Upper lobe of left lung (tissue), 6 donors: ENCODE measurements at regions not wholly inside any gene's neighbourhood (a gene's known extent, or its start where the extent isn't known, plus 50 kb on each side); places are given as distances from the start of the nearest gene placed in this dataset.

Experiments used
- ATAC-seq, 2 donors: fragments of 200-7000 bp; cut with Tn5 transposase; one replicate each; pipeline ENCODE4 v1.9.1; 2022; ENCODE audit warnings: mild to moderate bottlenecking in 2 of 2, moderate library complexity in 2 of 2; ENCODE audit not compliant: low FRiP score in 2 of 2
- DNase-seq, 2 donors: peaks; one replicate each; pipeline ENCODE4 v3.0.0-alpha.2; 2019 to 2020
- H3K27ac ChIP-seq, 4 donors: fragments of 200-600 bp; sonication (generic); one replicate each; pipeline ENCODE4 v1.5.1; 2016 to 2019
- H3K27me3 ChIP-seq, 4 donors: fragments of 200-600 bp; sonication (generic); one replicate each; pipeline ENCODE4 v1.5.1; 2017 to 2019
- H3K36me3 ChIP-seq, 4 donors: fragments of 200-600 bp; sonication (generic); one replicate each; pipeline ENCODE4 v1.5.1; 2016 to 2019
- H3K4me1 ChIP-seq, 4 donors: fragments of 200-600 bp; sonication (generic); one replicate each; pipeline ENCODE4 v1.5.1; 2018 to 2019
- H3K4me3 ChIP-seq, 4 donors: fragments of 200-600 bp; sonication (generic); one replicate each; pipeline ENCODE4 v1.5.1; 2017 to 2019; ENCODE audit warnings: mild to moderate bottlenecking in 2 of 4, moderate library complexity in 1 of 4
- H3K9me3 ChIP-seq, 4 donors: fragments of 200-600 bp; sonication (generic); one replicate each; pipeline ENCODE4 v1.5.1; 2018 to 2019
- CTCF ChIP-seq, 6 experiments: fragments of 450-650 bp in 4 of 6; fragments of 200-600 bp in 2 of 6; sonication (generic) in 2 of 6; IDR thresholded peaks; one replicate each; pipeline ENCODE4 v1.5.1; 2016 to 2019; ENCODE audit warnings: antibody characterized with exemption in 6 of 6
- EP300 ChIP-seq, 4 donors: sonication (generic); formaldehyde crosslinking; IDR thresholded peaks; one replicate each; pipeline ENCODE4 v1.5.1; 2017; ENCODE audit warnings: antibody characterized with exemption in 4 of 4, control low read depth in 2 of 4
- POLR2A ChIP-seq, 4 donors: fragments of 450-650 bp; IDR thresholded peaks; one replicate each; pipeline ENCODE4 v1.5.1; 2016 to 2017; ENCODE audit warnings: antibody characterized with exemption in 4 of 4, mild to moderate bottlenecking in 2 of 4
- POLR2AphosphoS5 ChIP-seq, 2 donors: sonication (generic); formaldehyde crosslinking; IDR thresholded peaks; one replicate each; pipeline ENCODE4 v1.5.1; 2017; ENCODE audit warnings: antibody characterized with exemption in 2 of 2
- WGBS, 2 donors: methylation state at CpG; one replicate each; pipeline ENCODE4 v1.1.5; 2017 to 2018; 5-methylcytosine and 5-hydroxymethylcytosine counted together
- donor health status: DM: no; HTN: no; CAD: no; lungs with moderate emphysema.
- donor health status: DM: no; HTN: yes; CAD: no; lungs with severe emphysema.

DNA sequence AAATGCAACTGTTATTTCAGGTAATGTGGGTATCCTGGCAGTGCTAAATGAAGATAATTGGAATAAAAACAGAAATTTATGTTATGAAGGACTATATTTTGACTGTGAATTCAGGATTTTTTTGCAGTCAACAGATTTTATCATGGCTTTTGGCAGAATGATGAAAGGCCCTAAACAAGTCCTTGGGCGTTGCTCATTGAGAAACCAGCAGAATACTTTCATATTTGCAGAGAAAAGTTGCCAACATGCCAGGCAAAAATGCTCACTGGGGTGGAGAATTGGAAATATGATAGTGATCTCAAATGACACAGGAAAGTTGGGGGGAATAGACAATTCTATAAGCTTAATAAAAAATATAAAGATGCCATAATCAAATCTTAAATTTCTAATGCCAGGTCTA, 121.1 kb downstream of the GPR85 start:
- no peaks in the 10 kb centered on the region for H3K27me3 ChIP-seq
- H3K27ac ChIP-seq: no peak overlapping the region
- H3K4me1 ChIP-seq: no peaks in the 10 kb centered on the region
- H3K4me3 ChIP-seq: no peak overlapping the region
- ATAC-seq: no peak
- no peaks in the 10 kb centered on the region for H3K36me3 ChIP-seq
- 35 to 40% methylated on average over 1 of the region's 1 CpG for WGBS, 2 donors
- TF ChIP-seq POLR2A (IDR thresholded peaks at IDR 0.05) (no peak), EP300 (IDR thresholded peaks at IDR 0.05) (no peak)
- DNase-seq: no peak
- no peaks in the 10 kb centered on the region for H3K9me3 ChIP-seq

GRCh38 chr7:112963634-112964033, 123.0 kb downstream of the GPR85 start:
- no peaks in the 10 kb centered on the region for H3K36me3 ChIP-seq
- no peaks in the 10 kb centered on the region for H3K9me3 ChIP-seq
- ATAC-seq (no peak), DNase-seq (no peak)
- no peaks in the 10 kb centered on the region for H3K27me3 ChIP-seq
- WGBS, 2 donors: 85 to 90% methylated on average over 1 of the region's 1 CpG
- no peak overlapping the region for H3K4me3 ChIP-seq
- TF ChIP-seq POLR2A (IDR thresholded peaks at IDR 0.05): no peak
- TF ChIP-seq POLR2AphosphoS5 (IDR thresholded peaks at IDR 0.05): no peak
- TF ChIP-seq CTCF (IDR thresholded peaks at IDR 0.05): no peak
- TF ChIP-seq EP300 (IDR thresholded peaks at IDR 0.05): no peak
- H3K27ac ChIP-seq: no peak overlapping the region
- no peaks in the 10 kb centered on the region for H3K4me1 ChIP-seq

- H3K4me3 ChIP-seq: no peak overlapping the region
- 62 to 70% methylated on average over 3 of the region's 3 CpGs for WGBS, 2 donors
- no peak for ATAC-seq
- no peaks in the 10 kb centered on the region for H3K27me3 ChIP-seq
- no peaks in the 10 kb centered on the region for H3K9me3 ChIP-seq
- no peak for DNase-seq
- TF ChIP-seq POLR2A (IDR thresholded peaks at IDR 0.05) (no peak), CTCF (IDR thresholded peaks at IDR 0.05) (no peak), POLR2AphosphoS5 (IDR thresholded peaks at IDR 0.05) (no peak)
- no peak overlapping the region for H3K27ac ChIP-seq
- H3K36me3 ChIP-seq: no peaks in the 10 kb centered on the region
- no peaks in the 10 kb centered on the region for H3K4me1 ChIP-seq
These were observed 123.8 kb downstream of the GPR85 start for GRCh38 chr7:112962815-112963214.

GRCh38 chr7:112959276-112959675, 127.4 kb downstream of the GPR85 start:
- DNase-seq (no peak), ATAC-seq (no peak)
- Histone ChIP-seq H3K27ac (no peak overlapping the region), H3K36me3 (no peaks in the 10 kb centered on the region), H3K4me1 (no peaks in the 10 kb centered on the region), H3K9me3 (no peaks in the 10 kb centered on the region), H3K27me3 (no peaks in the 10 kb centered on the region), H3K4me3 (no peak overlapping the region)
- TF ChIP-seq POLR2A (IDR thresholded peaks at IDR 0.05) (no peak), EP300 (IDR thresholded peaks at IDR 0.05) (no peak), POLR2AphosphoS5 (IDR thresholded peaks at IDR 0.05) (no peak), CTCF (IDR thresholded peaks at IDR 0.05) (no peak)

GRCh38 chr7:112958775-112959174, 127.9 kb downstream of the GPR85 start:
- Histone ChIP-seq H3K4me3 (no peak overlapping the region), H3K9me3 (no peaks in the 10 kb centered on the region)

More at GRCh38 chr7:112958775-112959174, 127.9 kb downstream of the GPR85 start:
- Histone ChIP-seq H3K27ac (no peak overlapping the region), H3K36me3 (no peaks in the 10 kb centered on the region), H3K27me3 (no peaks in the 10 kb centered on the region), H3K4me1 (no peaks in the 10 kb centered on the region)
- DNase-seq (no peak), ATAC-seq (no peak)
- no peak for TF ChIP-seq CTCF (IDR thresholded peaks at IDR 0.05)
